ENCODE measurements at regions not wholly inside any gene's neighbourhood (a gene's known extent, or its start where the extent isn't known, plus 50 kb on each side); places are given as distances from the start of the nearest gene placed in this dataset.
"Not testable (repeated sequence)": the region's sequence is repeated elsewhere in the genome, so short reads cannot be mapped to it uniquely, and the experiment has no call there.

- TF ChIP-seq CTCF, POLR2A (IDR thresholded peaks at IDR 0.05): not testable (repeated sequence)
Measured at GRCh38 chr9:62881811-62882210, 1692.0 kb downstream of the SPATA31A7 start.

Measured in body of pancreas (tissue), 4 donors.